Mesendoderm (in vitro differentiated cells): ENCODE measurements at regions not wholly inside any gene's neighbourhood (a gene's known extent, or its start where the extent isn't known, plus 50 kb on each side); places are given as distances from the start of the nearest gene placed in this dataset.

Experiments used
- DNase-seq: peaks from one replicate; pipeline ENCODE4 v3.0.0; 2013
- H2AK5ac ChIP-seq: 2 replicates; pipeline ENCODE4 v1.6.1; 2013; ENCODE audit warnings: low read length, inconsistent platforms
- H2BK120ac ChIP-seq: 2 replicates; pipeline ENCODE4 v1.6.1; 2013; ENCODE audit warnings: low read depth, mild to moderate bottlenecking, low read length, moderate library complexity, mixed read lengths
- H2BK15ac ChIP-seq: replicated peaks from 2 replicates; pipeline ENCODE4 v1.6.1; 2013; ENCODE audit warnings: low read depth, mild to moderate bottlenecking, moderate library complexity
- H2BK5ac ChIP-seq: 2 replicates; pipeline ENCODE4 v1.6.1; 2013; ENCODE audit warnings: low read length, inconsistent platforms
- H3K18ac ChIP-seq: 2 replicates; pipeline ENCODE4 v1.6.1; 2013; ENCODE audit warnings: mild to moderate bottlenecking, low read length, mixed read lengths
- H3K23ac ChIP-seq: one replicate; pipeline ENCODE4 v1.6.1; 2013; ENCODE audit warnings: low read length
- H3K27ac ChIP-seq: 2 replicates; pipeline ENCODE4 v1.5.1; 2013; ENCODE audit warnings: low read depth, mild to moderate bottlenecking, inconsistent platforms, low read length, moderate library complexity
- H3K27me3 ChIP-seq: 2 replicates; pipeline ENCODE4 v1.6.1; 2013; ENCODE audit warnings: low read length, control low read depth, mild to moderate bottlenecking, inconsistent platforms; ENCODE audit not compliant: insufficient read depth, poor library complexity
- H3K36me3 ChIP-seq: 2 replicates; pipeline ENCODE4 v1.6.1; 2013; ENCODE audit warnings: low read length, inconsistent platforms; ENCODE audit not compliant: control insufficient read depth, insufficient read depth
- H3K4ac ChIP-seq: one replicate; pipeline ENCODE4 v1.6.1; 2013; ENCODE audit warnings: low read depth, mild to moderate bottlenecking, low read length, moderate library complexity
- H3K4me1 ChIP-seq: 2 replicates; pipeline ENCODE4 v1.6.1; 2013; ENCODE audit warnings: low read depth, low read length, inconsistent platforms; ENCODE audit not compliant: control insufficient read depth
- H3K4me2 ChIP-seq: 2 replicates; pipeline ENCODE4 v1.6.1; 2013; ENCODE audit warnings: low read length
- H3K4me3 ChIP-seq: 2 replicates; pipeline ENCODE4 v1.5.1; 2013; ENCODE audit warnings: mild to moderate bottlenecking, low read length
- H3K56ac ChIP-seq: one replicate; pipeline ENCODE4 v1.6.1; 2013; ENCODE audit warnings: low read length
- H3K79me1 ChIP-seq: 2 replicates; pipeline ENCODE4 v1.6.1; 2013; ENCODE audit warnings: low read length, inconsistent platforms
- H3K79me2 ChIP-seq: 2 replicates; pipeline ENCODE4 v1.6.1; 2013; ENCODE audit warnings: mild to moderate bottlenecking, low read length; ENCODE audit not compliant: control insufficient read depth, insufficient read depth
- H3K9ac ChIP-seq: 2 replicates; pipeline ENCODE4 v1.6.1; 2013; ENCODE audit warnings: low read length, inconsistent platforms
- H4K5ac ChIP-seq: one replicate; pipeline ENCODE4 v1.6.1; 2013; ENCODE audit warnings: low read length
- H4K8ac ChIP-seq: one replicate; pipeline ENCODE4 v1.6.1; 2013; ENCODE audit warnings: low read depth, mild to moderate bottlenecking, control low read depth, low read length, moderate library complexity
- WGBS: extraction: QIAGEN DNeasy Blood & Tissue Kit; methylation state at CpG from one replicate; pipeline ENCODE4 v1.1.7; 2013; ENCODE audit warnings: low lambda C conversion rate, missing lambda C conversion rate; ENCODE audit not compliant: insufficient coverage; ENCODE audit errors: extremely low coverage; 5-methylcytosine and 5-hydroxymethylcytosine counted together

DNA sequence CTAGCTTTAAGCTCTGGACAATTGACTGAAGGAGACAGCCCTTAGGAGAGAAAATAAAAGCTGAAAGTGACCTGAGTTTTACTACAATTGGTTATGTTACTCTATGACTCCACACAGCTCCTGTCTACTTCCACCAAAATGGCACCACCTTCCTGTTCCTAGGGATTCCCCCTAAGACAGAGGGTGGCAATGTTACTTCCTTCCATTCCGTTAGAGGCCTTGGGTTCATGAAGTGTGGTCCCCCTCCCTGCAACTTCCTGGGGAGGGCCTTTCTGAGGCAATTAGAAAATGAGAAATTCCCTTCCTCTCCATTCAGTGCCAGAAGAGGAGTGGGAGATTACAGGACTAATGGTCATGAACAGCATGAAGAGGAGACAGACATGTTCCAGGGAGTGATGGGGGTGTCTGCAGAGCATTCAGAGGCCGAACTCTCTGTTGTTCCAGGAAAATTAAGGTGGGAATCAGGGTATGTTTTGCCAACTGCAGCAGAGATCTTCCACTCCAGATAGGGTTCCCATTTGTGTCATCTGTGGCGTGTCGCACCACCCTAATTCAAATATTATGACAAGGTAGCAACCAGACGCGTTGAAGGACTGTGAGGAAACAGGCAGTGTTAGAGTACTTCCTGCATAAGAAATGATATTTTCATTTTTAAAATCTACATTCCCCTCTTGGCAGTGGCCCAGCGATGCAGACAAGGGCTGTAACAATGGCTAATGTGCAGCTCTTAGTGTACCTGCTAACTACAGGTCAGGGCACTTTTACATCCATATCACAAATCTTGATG lies 53.1 kb upstream of the TRIM67 start:
- DNase-seq, result no peak
- H4K5ac ChIP-seq, result no peak overlapping the region
- H3K79me2 ChIP-seq, result no peaks in the 10 kb centered on the region
- no peak overlapping the region for H4K8ac ChIP-seq
- H3K23ac ChIP-seq, result no peak overlapping the region
- H3K27ac ChIP-seq, result no peak overlapping the region
- no peaks in the 10 kb centered on the region for H3K36me3 ChIP-seq
- H2AK5ac ChIP-seq, result no peak overlapping the region
- no peak overlapping the region for H3K18ac ChIP-seq
- no peak overlapping the region for H2BK5ac ChIP-seq
- no CpG with 5 or more reads among the region's 7 CpGs for WGBS
- no peak overlapping the region for H3K9ac ChIP-seq
- H3K4me3 ChIP-seq, result no peak overlapping the region
- H3K4me2 ChIP-seq, result no peak overlapping the region
- H3K4me1 ChIP-seq, result no peaks in the 10 kb centered on the region
- H2BK15ac ChIP-seq, result no peak overlapping the region
- H3K27me3 ChIP-seq, result no peaks in the 10 kb centered on the region
- no peak overlapping the region for H3K4ac ChIP-seq
- no peak overlapping the region for H3K56ac ChIP-seq
- H3K79me1 ChIP-seq, result no peaks in the 10 kb centered on the region
- H2BK120ac ChIP-seq, result no peak overlapping the region

DNA sequence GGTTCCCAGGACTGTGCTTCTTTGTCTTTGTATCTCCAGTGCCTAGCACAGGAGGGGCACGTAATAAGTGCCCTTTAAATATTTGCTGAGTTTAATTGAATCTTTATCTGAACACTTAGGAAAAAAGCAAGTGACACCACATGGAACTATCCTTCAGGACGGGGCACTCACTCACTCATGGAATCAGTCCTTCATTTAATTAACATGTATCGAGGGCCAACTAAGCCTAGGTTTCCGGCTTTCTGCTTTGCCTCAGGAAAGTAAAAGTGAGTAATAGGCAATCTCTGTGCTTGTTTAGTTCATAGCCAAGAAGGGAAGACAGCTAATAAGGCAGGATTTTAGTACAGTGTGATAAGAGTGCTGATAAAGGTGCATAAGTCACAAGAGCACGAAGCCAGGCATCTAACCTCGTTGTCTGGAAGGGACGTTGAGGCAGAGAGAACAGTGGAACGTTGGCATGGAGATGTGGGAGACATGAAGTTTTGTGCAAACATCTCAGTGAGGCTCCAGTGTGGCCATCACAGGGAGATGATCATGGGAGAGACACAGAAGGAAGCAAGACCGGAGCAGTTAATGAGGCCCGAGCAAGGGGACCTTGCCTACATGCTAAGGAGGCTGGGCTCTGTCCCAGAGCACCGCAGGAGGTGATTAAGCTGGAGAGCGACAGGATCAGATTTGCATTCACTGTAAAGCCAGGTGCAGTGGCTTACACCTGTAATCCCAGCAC lies 54.1 kb upstream of the TRIM67 start:
- Histone ChIP-seq H3K27me3 (no peaks in the 10 kb centered on the region), H3K79me2 (no peaks in the 10 kb centered on the region), H3K9ac (no peak overlapping the region), H2BK120ac (no peak overlapping the region), H3K4me2 (no peak overlapping the region), H3K4ac (no peak overlapping the region), H3K4me1 (no peaks in the 10 kb centered on the region), H4K5ac (no peak overlapping the region), H4K8ac (no peak overlapping the region), H3K4me3 (no peak overlapping the region), H2BK15ac (no peak overlapping the region), H2BK5ac (no peak overlapping the region), H3K23ac (no peak overlapping the region), H3K36me3 (no peaks in the 10 kb centered on the region), H3K18ac (no peak overlapping the region), H2AK5ac (no peak overlapping the region), H3K56ac (no peak overlapping the region), H3K79me1 (no peaks in the 10 kb centered on the region), H3K27ac (no peak overlapping the region)
- no CpG with 5 or more reads among the region's 12 CpGs for WGBS
- DNase-seq, result peak; percentile 5

DNA sequence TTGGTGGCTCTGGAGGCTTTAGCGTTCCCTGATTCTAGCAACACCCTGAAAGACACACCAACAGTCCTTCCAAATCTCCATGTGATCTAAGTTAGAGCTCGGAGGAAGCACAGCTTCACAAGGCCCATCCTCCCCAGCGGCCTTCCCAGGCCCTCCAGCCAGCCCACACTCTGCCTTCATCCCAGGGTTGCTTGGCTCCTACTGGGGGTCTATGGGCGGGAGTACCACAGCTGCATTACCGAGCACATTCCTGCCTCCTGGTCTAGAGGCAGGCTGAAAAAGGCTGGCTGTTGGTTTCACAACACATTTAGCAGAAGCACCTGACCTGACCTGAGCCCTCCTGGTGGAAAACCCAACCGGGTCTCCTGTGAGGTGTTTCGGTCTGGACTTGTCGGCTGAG lies 54.7 kb upstream of the TRIM67 start:
- Histone ChIP-seq H2BK15ac (no peak overlapping the region), H2BK5ac (no peak overlapping the region), H3K56ac (no peak overlapping the region), H3K27ac (no peak overlapping the region), H3K4me2 (no peak overlapping the region), H3K27me3 (no peaks in the 10 kb centered on the region), H3K4me3 (no peak overlapping the region), H2AK5ac (no peak overlapping the region), H3K79me2 (no peaks in the 10 kb centered on the region), H2BK120ac (no peak overlapping the region), H4K5ac (no peak overlapping the region), H3K9ac (no peak overlapping the region), H3K23ac (no peak overlapping the region), H3K4me1 (no peaks in the 10 kb centered on the region), H3K18ac (no peak overlapping the region), H3K79me1 (no peaks in the 10 kb centered on the region), H3K4ac (no peak overlapping the region), H4K8ac (no peak overlapping the region), H3K36me3 (no peaks in the 10 kb centered on the region)
- no CpG with 5 or more reads among the region's 8 CpGs for WGBS
- DNase-seq, result peak; percentile 4

DNA sequence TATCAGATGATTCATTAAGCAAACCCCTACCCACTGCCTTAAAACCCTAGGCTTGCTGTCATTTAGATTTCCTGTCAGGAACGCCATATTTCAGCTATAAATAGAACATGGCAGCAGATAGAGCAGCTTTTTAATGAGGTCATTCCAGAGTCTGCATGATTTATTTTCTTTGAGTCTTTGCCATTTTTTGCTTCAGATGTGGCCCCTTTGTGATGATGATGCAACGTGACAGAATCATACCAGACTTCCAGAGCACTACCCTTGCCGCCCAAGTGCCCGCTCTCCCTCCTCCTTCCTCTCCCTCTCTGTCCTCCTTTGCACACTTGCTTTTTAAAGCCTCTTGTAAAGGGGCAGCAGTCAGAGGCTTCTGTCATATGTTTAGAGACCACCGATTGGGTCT lies 55.5 kb upstream of the TRIM67 start:
- H3K27ac ChIP-seq, result no peak overlapping the region

GRCh38 chr1:231104917-231105316 lies 56.9 kb upstream of the TRIM67 start:
- Histone ChIP-seq H3K36me3 (no peaks in the 10 kb centered on the region), H3K23ac (no peak overlapping the region), H3K4me1 (no peaks in the 10 kb centered on the region), H3K18ac (no peak overlapping the region), H3K79me1 (no peaks in the 10 kb centered on the region), H3K27me3 (no peaks in the 10 kb centered on the region), H3K4ac (no peak overlapping the region), H3K79me2 (no peaks in the 10 kb centered on the region), H2BK5ac (no peak overlapping the region), H2BK120ac (no peak overlapping the region), H4K5ac (no peak overlapping the region), H3K27ac (no peak overlapping the region), H3K4me2 (no peak overlapping the region), H3K56ac (no peak overlapping the region), H3K4me3 (no peak overlapping the region), H2BK15ac (no peak overlapping the region), H3K9ac (no peak overlapping the region), H2AK5ac (no peak overlapping the region), H4K8ac (no peak overlapping the region)
- no peak for DNase-seq
- no CpG with 5 or more reads among the region's 2 CpGs for WGBS

More for the DNA sequence above, 55.5 kb upstream of the TRIM67 start:
- Histone ChIP-seq H3K23ac (no peak overlapping the region), H4K8ac (no peak overlapping the region), H3K4me2 (no peak overlapping the region), H3K4ac (no peak overlapping the region), H2BK5ac (no peak overlapping the region), H4K5ac (no peak overlapping the region), H3K4me1 (no peaks in the 10 kb centered on the region), H3K56ac (no peak overlapping the region), H2AK5ac (no peak overlapping the region), H3K9ac (no peak overlapping the region), H3K18ac (no peak overlapping the region), H3K36me3 (no peaks in the 10 kb centered on the region), H3K27me3 (no peaks in the 10 kb centered on the region), H2BK120ac (no peak overlapping the region), H3K79me2 (no peaks in the 10 kb centered on the region), H2BK15ac (no peak overlapping the region), H3K79me1 (no peaks in the 10 kb centered on the region), H3K4me3 (no peak overlapping the region)
- DNase-seq, result no peak
- no CpG with 5 or more reads among the region's 5 CpGs for WGBS
